IMR-90 (cell line): ENCODE measurements at regions not wholly inside any gene's neighbourhood (a gene's known extent, or its start where the extent isn't known, plus 50 kb on each side); places are given as distances from the start of the nearest gene placed in this dataset.

Experiments
- ATAC-seq: fragments of 200-7000 bp; cut with Tn5 transposase; 2 replicates; pipeline ENCODE4 v1.9.1; 2020; ENCODE audit warnings: low read depth, mild to moderate bottlenecking, moderate library complexity
- BruUV-seq: library from RNA; stranded (reverse); fragments of 400-500 nt; replicated peaks from 2 replicates; lab custom pipeline; 2021; lab: Mats Ljungman, UMichigan
- CTCF ChIA-PET: fragments of 300-600 bp; formaldehyde crosslinking; extraction: SDS; loops from one replicate; lab custom pipeline; 2021; ENCODE audit warnings: antibody characterized with exemption; lab: Yijun Ruan, JAX
- POLR2A ChIA-PET: fragments of 300-600 bp; sonication (Branson Sonifier 250); formaldehyde crosslinking; loops from one replicate; lab custom pipeline; 2022; ENCODE audit warnings: antibody characterized with exemption; ENCODE audit not compliant: unreplicated experiment; lab: Charles Lee
- DNase-seq: peaks from one replicate; pipeline ENCODE4 v3.0.0; 2013
- H2AFZ ChIP-seq: replicated peaks from 2 replicates; pipeline ENCODE3; 2013; ENCODE audit warnings: low read length, mild to moderate bottlenecking; ENCODE audit not compliant: poor library complexity
- H2AK5ac ChIP-seq: 2 replicates; pipeline ENCODE4 v1.6.1; 2013; ENCODE audit warnings: low read depth, low read length, inconsistent platforms
- H2AK9ac ChIP-seq: replicated peaks from 2 replicates; pipeline ENCODE3; 2013; ENCODE audit warnings: mild to moderate bottlenecking, low read depth, low read length, moderate library complexity; ENCODE audit not compliant: poor library complexity
- H2BK120ac ChIP-seq: 2 replicates; pipeline ENCODE4 v1.6.1; 2013; ENCODE audit warnings: low read depth, low read length, inconsistent platforms
- H2BK15ac ChIP-seq: 3 replicates; pipeline ENCODE4 v1.6.1; 2013; ENCODE audit warnings: low read depth, low read length, inconsistent platforms
- H2BK20ac ChIP-seq: 2 replicates; pipeline ENCODE4 v1.6.1; 2013; ENCODE audit warnings: low read depth, mild to moderate bottlenecking, inconsistent platforms, low read length, moderate library complexity
- H2BK5ac ChIP-seq: 2 replicates; pipeline ENCODE4 v1.6.1; 2013; ENCODE audit warnings: mild to moderate bottlenecking, low read depth, low read length, inconsistent platforms; ENCODE audit not compliant: poor library complexity, severe bottlenecking
- H3K14ac ChIP-seq: replicated peaks from 2 replicates; pipeline ENCODE4 v1.6.1; 2013; ENCODE audit warnings: low read depth, low read length, inconsistent platforms
- H3K18ac ChIP-seq: 2 replicates; pipeline ENCODE4 v1.6.1; 2013; ENCODE audit warnings: low read depth, low read length, control low read depth
- H3K23ac ChIP-seq: 2 replicates; pipeline ENCODE4 v1.6.1; 2013; ENCODE audit warnings: low read depth, low read length, inconsistent platforms
- H3K27ac ChIP-seq: 2 replicates; pipeline ENCODE4 v1.5.1; 2013; ENCODE audit warnings: mild to moderate bottlenecking, control low read depth, low read length; ENCODE audit not compliant: insufficient read depth
- H3K27me3 ChIP-seq: 2 replicates; pipeline ENCODE4 v1.6.1; 2013; ENCODE audit warnings: low read length; ENCODE audit not compliant: control insufficient read depth, insufficient read depth
- H3K36me3 ChIP-seq: 2 replicates; pipeline ENCODE4 v1.6.1; 2013; ENCODE audit warnings: low read length, mixed read lengths; ENCODE audit not compliant: control insufficient read depth, insufficient read depth
- H3K4ac ChIP-seq: 2 replicates; pipeline ENCODE4 v1.6.1; 2013; ENCODE audit warnings: low read depth, low read length, inconsistent platforms
- H3K4me1 ChIP-seq: 2 replicates; pipeline ENCODE4 v1.6.1; 2013; ENCODE audit warnings: low read length, mixed read lengths; ENCODE audit not compliant: control insufficient read depth, insufficient read depth
- H3K4me2 ChIP-seq: 2 replicates; pipeline ENCODE4 v1.6.1; 2013; ENCODE audit warnings: low read depth, mild to moderate bottlenecking, control low read depth, low read length, moderate library complexity
- H3K4me3 ChIP-seq: 2 replicates; pipeline ENCODE4 v1.5.1; 2013; ENCODE audit warnings: low read depth, mild to moderate bottlenecking, control low read depth, low read length, moderate library complexity; ENCODE audit not compliant: insufficient read depth
- H3K56ac ChIP-seq: 2 replicates; pipeline ENCODE4 v1.6.1; 2013; ENCODE audit warnings: low read length, inconsistent platforms; ENCODE audit not compliant: insufficient read depth; ENCODE audit errors: extremely low read depth
- H3K79me1 ChIP-seq, 2 experiments: 2 replicates each; pipeline ENCODE4 v1.6.1; 2013; ENCODE audit warnings: low read length in 2 of 2, inconsistent platforms in 1 of 2, low read depth in 1 of 2
- H3K9ac ChIP-seq: 2 replicates; pipeline ENCODE4 v1.6.1; 2013; ENCODE audit warnings: low read depth, low read length, control low read depth
- H3K9me1 ChIP-seq: 2 replicates; pipeline ENCODE4 v1.6.1; 2013; ENCODE audit warnings: low read length, inconsistent platforms; ENCODE audit not compliant: insufficient read depth
- H3K9me3 ChIP-seq: 2 replicates; pipeline ENCODE4 v1.6.1; 2013; ENCODE audit warnings: low read length; ENCODE audit not compliant: control insufficient read depth, insufficient read depth
- H4K20me1 ChIP-seq: 2 replicates; pipeline ENCODE4 v1.6.1; 2013; ENCODE audit warnings: low read length, inconsistent platforms; ENCODE audit not compliant: insufficient read depth
- H4K5ac ChIP-seq: 2 replicates; pipeline ENCODE4 v1.6.1; 2013; ENCODE audit warnings: mild to moderate bottlenecking, low read depth, low read length, control low read depth
- H4K8ac ChIP-seq, 2 experiments: 2 replicates each; pipeline ENCODE4 v1.6.1; 2013; ENCODE audit warnings: low read depth in 2 of 2, low read length in 2 of 2, control low read depth in 1 of 2, inconsistent platforms in 1 of 2
- H4K91ac ChIP-seq: 2 replicates; pipeline ENCODE4 v1.6.1; 2013; ENCODE audit warnings: low read depth, low read length, inconsistent platforms; ENCODE audit not compliant: insufficient read depth
- BHLHE40 ChIP-seq: fragments of 150-350 bp; IDR thresholded peaks from 2 replicates; pipeline ENCODE4 v1.6.1; 2016; ENCODE audit warnings: mild to moderate bottlenecking, low read depth, low read length
- FOS ChIP-seq: fragments of 150-350 bp; IDR thresholded peaks from 2 replicates; pipeline ENCODE4 v1.6.1; 2016; ENCODE audit warnings: low read depth, low read length
- MAFK ChIP-seq: IDR thresholded peaks from 2 replicates; pipeline ENCODE4 v1.6.1; 2012; ENCODE audit warnings: low read depth, low read length, improper control_type of control experiment
- MXI1 ChIP-seq: IDR thresholded peaks from 2 replicates; pipeline ENCODE4 v1.6.1; 2012; ENCODE audit warnings: low read depth, mild to moderate bottlenecking, low read length, moderate library complexity, borderline replicate concordance
- NFE2L2 ChIP-seq: fragments of 150-350 bp; IDR thresholded peaks from 2 replicates; pipeline ENCODE4 v1.6.1; 2016; ENCODE audit warnings: low read depth, mild to moderate bottlenecking, low read length
- POLR2A ChIP-seq: IDR thresholded peaks from 2 replicates; pipeline ENCODE4 v1.6.1; 2012; ENCODE audit warnings: mild to moderate bottlenecking, low read depth, low read length
- RAD21 ChIP-seq: IDR thresholded peaks from 2 replicates; pipeline ENCODE4 v1.6.1; 2012; ENCODE audit warnings: low read length, improper control_type of control experiment
- SMC3 ChIP-seq: fragments of 150-350 bp; IDR thresholded peaks from 2 replicates; pipeline ENCODE4 v1.6.1; 2016; ENCODE audit warnings: low read depth, mild to moderate bottlenecking, antibody characterized with exemption, low read length, moderate library complexity
- WGBS, 2 experiments: methylation state at CpG; one replicate each; pipeline versions ENCODE4 v1.1.5 to v1.1.7; 2013; ENCODE audit warnings: missing lambda C conversion rate in 2 of 2; ENCODE audit not compliant: insufficient read length in 1 of 2; ENCODE audit errors: extremely low coverage in 2 of 2; 5-methylcytosine and 5-hydroxymethylcytosine counted together
- dilution Hi-C: fragments of 300-500 bp; cut with HindIII; formaldehyde crosslinking; loops from one replicate; pipeline ENCODE4 v1.14.3; 2018; ENCODE audit warnings: low sequenced_read_pairs; ENCODE audit not compliant: unreplicated experiment
- in situ Hi-C: fragments of 300-500 bp; cut with MboI; formaldehyde crosslinking; loops from 3 replicates; pipeline ENCODE4 v1.14.3; 2019; ENCODE audit warnings: low sequenced_read_pairs, inconsistent platforms, mixed read lengths
- intact Hi-C: fragments of 100-400 bp; cut with micrococcal nuclease; formaldehyde crosslinking; loops from 2 replicates; pipeline ENCODE4 v1.10.0; 2022
- TF ChIP-seq, protein P1 (sequence below): fragments of 150-350 bp; IDR thresholded peaks from 2 replicates; pipeline ENCODE4 v1.6.1; 2016; ENCODE audit warnings: low read depth, mild to moderate bottlenecking, low read length, moderate library complexity, borderline replicate concordance
- TF ChIP-seq, protein P2 (sequence below): fragments of 150-350 bp; IDR thresholded peaks from 2 replicates; pipeline ENCODE4 v1.6.1; 2017; ENCODE audit warnings: mild to moderate bottlenecking, antibody characterized with exemption, low read length, low read depth
- TF ChIP-seq, protein P3 (sequence below): conservative IDR thresholded peaks from 2 replicates; pipeline ENCODE4 v1.5.1; 2012; ENCODE audit warnings: mild to moderate bottlenecking, low read depth, low read length, improper control_type of control experiment

DNA sequence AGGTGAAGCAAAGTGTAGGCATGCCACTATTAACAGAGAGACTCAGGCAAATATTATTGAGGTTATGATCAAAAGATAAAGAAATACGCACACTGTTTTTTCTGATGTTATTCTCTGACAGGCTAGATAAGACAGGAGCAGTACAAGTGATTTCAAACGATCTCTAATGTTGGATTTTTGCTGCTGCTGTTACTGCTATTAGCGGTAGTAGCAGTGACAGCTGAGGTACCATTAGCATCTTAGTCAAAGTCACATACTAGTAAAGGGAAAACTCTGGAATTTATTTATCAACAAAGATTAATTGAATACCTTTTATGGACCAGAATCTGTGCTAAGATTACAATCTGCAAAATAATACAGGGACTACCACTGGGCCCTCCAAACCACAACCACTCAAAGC, 362.4 kb upstream of the CDH6 start:
- H2AK9ac ChIP-seq = no peak overlapping the region
- H3K9me1 ChIP-seq = no peaks in the 10 kb centered on the region
- H3K27me3 ChIP-seq = no peaks in the 10 kb centered on the region; the same call in 1 of the 2 replicates
- TF ChIP-seq POLR2A = no peak
- TF ChIP-seq, protein P1, sequence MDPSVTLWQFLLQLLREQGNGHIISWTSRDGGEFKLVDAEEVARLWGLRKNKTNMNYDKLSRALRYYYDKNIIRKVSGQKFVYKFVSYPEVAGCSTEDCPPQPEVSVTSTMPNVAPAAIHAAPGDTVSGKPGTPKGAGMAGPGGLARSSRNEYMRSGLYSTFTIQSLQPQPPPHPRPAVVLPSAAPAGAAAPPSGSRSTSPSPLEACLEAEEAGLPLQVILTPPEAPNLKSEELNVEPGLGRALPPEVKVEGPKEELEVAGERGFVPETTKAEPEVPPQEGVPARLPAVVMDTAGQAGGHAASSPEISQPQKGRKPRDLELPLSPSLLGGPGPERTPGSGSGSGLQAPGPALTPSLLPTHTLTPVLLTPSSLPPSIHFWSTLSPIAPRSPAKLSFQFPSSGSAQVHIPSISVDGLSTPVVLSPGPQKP = no peak
- TF ChIP-seq MXI1 = no peak
- no peak for TF ChIP-seq NFE2L2
- TF ChIP-seq RAD21 = no peak
- no peak for TF ChIP-seq FOS
- no peak for TF ChIP-seq SMC3
- TF ChIP-seq BHLHE40 = no peak
- TF ChIP-seq MAFK = no peak
- TF ChIP-seq, protein P2, sequence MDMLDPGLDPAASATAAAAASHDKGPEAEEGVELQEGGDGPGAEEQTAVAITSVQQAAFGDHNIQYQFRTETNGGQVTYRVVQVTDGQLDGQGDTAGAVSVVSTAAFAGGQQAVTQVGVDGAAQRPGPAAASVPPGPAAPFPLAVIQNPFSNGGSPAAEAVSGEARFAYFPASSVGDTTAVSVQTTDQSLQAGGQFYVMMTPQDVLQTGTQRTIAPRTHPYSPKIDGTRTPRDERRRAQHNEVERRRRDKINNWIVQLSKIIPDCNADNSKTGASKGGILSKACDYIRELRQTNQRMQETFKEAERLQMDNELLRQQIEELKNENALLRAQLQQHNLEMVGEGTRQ = no peak
- TF ChIP-seq, protein P3, sequence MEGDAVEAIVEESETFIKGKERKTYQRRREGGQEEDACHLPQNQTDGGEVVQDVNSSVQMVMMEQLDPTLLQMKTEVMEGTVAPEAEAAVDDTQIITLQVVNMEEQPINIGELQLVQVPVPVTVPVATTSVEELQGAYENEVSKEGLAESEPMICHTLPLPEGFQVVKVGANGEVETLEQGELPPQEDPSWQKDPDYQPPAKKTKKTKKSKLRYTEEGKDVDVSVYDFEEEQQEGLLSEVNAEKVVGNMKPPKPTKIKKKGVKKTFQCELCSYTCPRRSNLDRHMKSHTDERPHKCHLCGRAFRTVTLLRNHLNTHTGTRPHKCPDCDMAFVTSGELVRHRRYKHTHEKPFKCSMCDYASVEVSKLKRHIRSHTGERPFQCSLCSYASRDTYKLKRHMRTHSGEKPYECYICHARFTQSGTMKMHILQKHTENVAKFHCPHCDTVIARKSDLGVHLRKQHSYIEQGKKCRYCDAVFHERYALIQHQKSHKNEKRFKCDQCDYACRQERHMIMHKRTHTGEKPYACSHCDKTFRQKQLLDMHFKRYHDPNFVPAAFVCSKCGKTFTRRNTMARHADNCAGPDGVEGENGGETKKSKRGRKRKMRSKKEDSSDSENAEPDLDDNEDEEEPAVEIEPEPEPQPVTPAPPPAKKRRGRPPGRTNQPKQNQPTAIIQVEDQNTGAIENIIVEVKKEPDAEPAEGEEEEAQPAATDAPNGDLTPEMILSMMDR = no peak
- H3K56ac ChIP-seq = no peak overlapping the region
- H3K36me3 ChIP-seq = no peaks in the 10 kb centered on the region
- H4K20me1 ChIP-seq = no peaks in the 10 kb centered on the region
- no peak overlapping the region for H3K4me2 ChIP-seq
- no peak overlapping the region for H2BK20ac ChIP-seq
- no peak for DNase-seq
- H3K9me3 ChIP-seq = no peaks in the 10 kb centered on the region
- intact Hi-C loops (no loop called here), in situ Hi-C loops (no loop called here), dilution Hi-C loops (no loop called here)
- H2BK120ac ChIP-seq = no peak overlapping the region
- no peak overlapping the region for H3K23ac ChIP-seq
- BruUV-seq = no TSS peak
- no peak overlapping the region for H3K14ac ChIP-seq
- no peak overlapping the region for H3K4ac ChIP-seq
- no peak overlapping the region for H4K91ac ChIP-seq
- no peak overlapping the region for H3K27ac ChIP-seq
- no peak overlapping the region for H3K18ac ChIP-seq
- H2BK5ac ChIP-seq = no peak overlapping the region
- no CpG with 5 or more reads among the region's 3 CpGs for WGBS, 2 experiments
- H3K9ac ChIP-seq = no peak overlapping the region
- POLR2A ChIA-PET = no interaction called here
- no peak overlapping the region for H3K4me3 ChIP-seq
- H4K5ac ChIP-seq = no peak overlapping the region
- no peak overlapping the region for H2AFZ ChIP-seq
- no peaks in the 10 kb centered on the region for H3K4me1 ChIP-seq
- no peak for ATAC-seq
- H4K8ac ChIP-seq = no peak overlapping the region
- no peak overlapping the region for H2BK15ac ChIP-seq
- no peaks in the 10 kb centered on the region for H3K79me1 ChIP-seq
- CTCF ChIA-PET = no interaction called here
- no peak overlapping the region for H2AK5ac ChIP-seq
